SK-MEL-5 (cell line): ENCODE measurements at regions not wholly inside any gene's neighbourhood (a gene's known extent, or its start where the extent isn't known, plus 50 kb on each side); places are given as distances from the start of the nearest gene placed in this dataset.
"Not testable (repeated sequence)": the region's sequence is repeated elsewhere in the genome, so short reads cannot be mapped to it uniquely, and the experiment has no call there.

ENCODE experiments used
- DNase-seq: peaks from one replicate; pipeline ENCODE4 v3.0.0-alpha.2; 2016; ENCODE audit warnings: low read depth, low spot score
- in situ Hi-C: cut with HindIII; loops from 2 replicates; pipeline ENCODE4 v1.10.0; 2016; ENCODE audit warnings: low sequenced_read_pairs, high pct_unique_total_duplicates, low pct_unique_long_range_greater_than_20kb

DNA sequence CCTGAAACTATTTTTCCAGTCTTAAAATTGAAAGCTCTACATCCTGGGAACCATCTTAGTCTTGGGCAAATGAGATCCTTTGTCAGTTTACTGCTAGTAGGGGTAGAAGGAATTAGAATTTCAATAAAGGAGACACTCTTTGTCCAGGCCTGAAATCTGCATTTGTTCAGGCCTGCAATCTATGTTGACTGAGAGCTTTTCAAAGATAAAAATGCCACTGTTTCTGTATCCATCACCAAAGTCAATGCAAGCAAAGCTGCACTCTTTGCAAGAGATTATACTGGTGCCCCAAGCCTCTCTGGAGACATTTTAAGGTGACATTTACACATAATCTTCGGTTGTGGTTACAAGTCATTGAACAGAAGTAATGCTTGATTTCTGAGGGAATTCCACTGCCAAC is 135.7 kb downstream of the CTH start:
- in situ Hi-C loops, result no loop called here
- DNase-seq, result no peak

DNA sequence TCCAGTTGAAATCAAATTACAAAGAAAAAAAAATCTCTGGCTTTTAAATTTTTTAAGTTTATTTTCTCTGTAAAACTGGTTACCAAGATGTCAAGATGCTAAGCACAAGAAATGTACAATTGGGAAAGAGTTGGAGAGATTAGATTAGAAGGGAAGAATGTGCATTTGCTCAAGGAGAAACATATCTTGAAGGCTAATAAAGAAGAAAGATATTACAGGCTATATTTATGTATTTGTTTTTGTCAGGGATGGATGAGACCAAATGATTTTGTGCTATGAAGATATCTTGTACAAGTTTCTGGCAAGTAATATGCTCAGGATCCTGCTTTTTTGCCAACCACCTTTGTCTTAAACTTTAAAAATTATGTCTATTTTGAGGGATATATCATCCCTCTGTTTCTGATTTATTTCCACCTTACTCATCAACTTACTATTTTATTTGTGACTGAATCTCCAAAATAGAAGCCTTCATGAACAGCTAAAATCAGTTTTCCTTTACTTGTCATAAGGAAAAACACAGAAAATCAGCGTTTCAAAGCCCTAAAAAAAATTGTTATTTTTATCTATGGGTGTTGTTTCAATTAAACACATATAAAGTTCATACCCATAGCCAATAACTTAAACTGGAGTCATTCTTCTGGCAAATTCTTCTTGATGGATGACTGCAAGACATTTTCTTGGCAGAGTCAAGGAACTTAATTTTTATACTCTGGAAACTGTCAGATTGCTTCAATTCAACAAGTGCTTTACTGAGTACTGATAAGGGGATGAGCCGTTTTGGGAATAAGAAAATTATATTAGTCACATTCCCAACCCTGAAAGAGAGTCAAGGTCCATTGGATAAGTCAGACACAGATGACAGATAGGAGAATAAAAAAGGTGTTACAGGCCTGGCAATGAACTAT is 141.8 kb downstream of the CTH start:
- in situ Hi-C loops, result no loop called here

GRCh38 chr1:70553567-70553956 is 142.5 kb downstream of the CTH start:
- no peak for DNase-seq
- in situ Hi-C loops, result no loop called here

More for the DNA sequence above, 141.8 kb downstream of the CTH start:
- no peak for DNase-seq

DNA sequence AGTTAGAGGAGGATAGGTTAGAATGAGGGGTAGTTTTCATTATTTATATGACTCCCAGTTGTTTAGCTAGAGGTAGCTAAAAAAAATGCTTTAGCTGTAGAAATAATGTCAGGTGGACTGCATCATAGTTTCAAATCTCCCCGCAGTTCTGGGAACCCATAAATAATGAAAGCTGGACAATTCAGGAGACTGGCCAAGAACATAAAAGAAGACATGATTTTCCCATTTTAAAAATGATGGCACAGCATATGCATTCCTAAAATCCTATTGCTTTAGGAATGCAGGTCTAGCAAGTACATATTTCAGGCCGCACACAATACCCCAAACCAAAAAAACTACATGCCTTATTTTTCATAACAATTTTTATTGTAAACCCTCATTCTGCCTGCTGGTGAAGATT is 143.3 kb downstream of the CTH start:
- in situ Hi-C loops, result no loop called here
- DNase-seq, result no peak

GRCh38 chr1:70556541-70556940 is 145.5 kb downstream of the CTH start:
- in situ Hi-C loops, result no loop called here
- DNase-seq, result no peak

- in situ Hi-C loops, result no loop called here
- DNase-seq, result no peak
Observed at GRCh38 chr1:70567167-70567566, 156.1 kb downstream of the CTH start.

- in situ Hi-C loops, result no loop called here
- no peak for DNase-seq
Observed at GRCh38 chr1:70571191-70571590, 160.1 kb downstream of the CTH start.

DNA sequence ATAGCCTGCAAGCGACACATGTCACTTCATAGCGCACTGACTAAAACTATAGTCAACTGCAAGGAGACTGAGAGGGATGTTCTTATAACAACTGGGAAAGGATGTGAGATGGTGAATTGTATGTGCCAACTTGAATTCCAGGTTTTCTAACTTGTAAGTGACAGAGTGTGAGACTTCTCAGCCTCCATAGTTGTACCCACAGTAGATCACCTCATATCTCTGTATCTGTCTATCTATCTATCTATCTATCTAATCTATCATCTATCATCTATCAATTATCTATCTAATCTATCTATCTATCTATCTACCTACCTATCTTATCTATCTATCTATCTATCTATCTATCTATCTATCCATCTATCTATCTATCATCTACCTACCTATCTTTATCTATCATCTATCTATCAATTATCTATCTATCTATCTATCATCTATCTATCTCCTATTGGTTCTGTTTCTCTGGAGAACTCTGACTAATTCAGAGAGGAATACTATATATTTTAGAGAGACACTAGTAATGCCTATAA is 162.3 kb downstream of the CTH start:
- in situ Hi-C loops, result no loop called here
- no peak for DNase-seq

- in situ Hi-C loops, result no loop called here
- DNase-seq, result no peak
Observed at GRCh38 chr1:70581661-70582060, 170.6 kb downstream of the CTH start.

- in situ Hi-C loops, result no loop called here
- DNase-seq, result no peak
Observed at GRCh38 chr1:70583522-70583921, 172.5 kb downstream of the CTH start.

- no peak for DNase-seq
- in situ Hi-C loops, result no loop called here
Observed at GRCh38 chr1:70586046-70586445, 175.0 kb downstream of the CTH start.

DNA sequence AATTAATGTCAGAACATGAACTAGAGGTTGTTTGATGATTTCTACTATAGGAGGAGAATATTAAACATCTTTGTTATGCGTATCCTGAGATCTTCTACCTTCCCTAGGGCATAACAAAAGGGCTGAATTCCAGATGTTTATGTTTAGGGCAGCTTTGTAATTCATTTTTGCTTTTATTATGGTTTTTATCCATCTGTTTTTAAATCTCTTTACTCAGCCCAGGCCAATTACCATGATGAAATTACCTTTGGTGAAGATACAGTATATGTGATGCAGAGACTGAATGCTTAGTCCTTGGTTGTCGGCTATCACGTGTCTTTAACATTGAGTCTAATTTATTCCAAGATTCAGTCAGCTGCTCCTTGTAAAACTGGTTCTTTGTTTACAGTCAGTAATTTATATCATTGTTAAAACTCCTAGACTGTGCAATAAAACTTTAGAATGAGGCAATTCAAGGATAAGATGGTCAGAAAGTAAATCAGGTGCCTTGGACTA is 176.9 kb downstream of the CTH start:
- in situ Hi-C loops, result no loop called here
- no peak for DNase-seq

GRCh38 chr1:70593551-70593950 is 182.5 kb downstream of the CTH start:
- DNase-seq, in situ Hi-C loops: not testable (repeated sequence)

DNA sequence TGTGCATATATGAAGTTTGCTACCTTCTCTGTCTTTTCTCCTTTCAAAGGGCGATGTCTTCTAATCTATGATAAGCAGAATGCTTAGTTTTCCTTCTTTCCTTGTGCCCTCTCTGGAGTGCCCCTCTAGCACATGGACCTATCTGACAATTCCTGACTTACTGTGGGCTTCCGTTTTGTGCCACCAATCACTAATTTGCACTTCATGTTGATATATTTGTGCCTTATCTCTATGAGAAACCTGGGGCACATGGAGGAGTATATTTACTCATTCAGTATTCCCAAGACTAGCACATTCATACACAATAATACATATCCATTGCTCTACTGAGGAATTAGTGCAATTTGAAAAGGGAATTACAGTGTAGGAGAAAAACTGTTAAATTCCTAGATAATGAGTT is 197.7 kb downstream of the CTH start:
- DNase-seq, result no peak
- in situ Hi-C loops, result no loop called here

DNA sequence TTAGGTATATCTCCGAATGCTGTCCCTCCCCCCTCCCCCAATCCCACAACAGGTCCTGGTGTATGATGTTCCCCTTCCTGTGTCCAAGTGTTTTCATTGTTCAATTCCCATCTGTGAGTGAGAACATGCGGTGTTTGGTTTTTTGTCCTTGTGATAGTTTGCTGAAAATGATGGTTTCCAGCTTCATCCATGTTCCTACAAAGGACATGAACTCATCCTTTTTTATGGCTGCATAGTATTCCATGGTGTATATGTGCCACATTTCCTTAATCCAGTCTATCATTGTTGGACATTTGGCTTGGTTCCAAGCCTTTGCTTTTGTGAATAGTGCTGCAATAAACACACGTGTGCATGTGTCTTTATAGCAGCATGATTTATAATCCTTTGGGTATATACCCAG is 199.1 kb downstream of the CTH start:
- in situ Hi-C loops, result not testable (repeated sequence)

DNA sequence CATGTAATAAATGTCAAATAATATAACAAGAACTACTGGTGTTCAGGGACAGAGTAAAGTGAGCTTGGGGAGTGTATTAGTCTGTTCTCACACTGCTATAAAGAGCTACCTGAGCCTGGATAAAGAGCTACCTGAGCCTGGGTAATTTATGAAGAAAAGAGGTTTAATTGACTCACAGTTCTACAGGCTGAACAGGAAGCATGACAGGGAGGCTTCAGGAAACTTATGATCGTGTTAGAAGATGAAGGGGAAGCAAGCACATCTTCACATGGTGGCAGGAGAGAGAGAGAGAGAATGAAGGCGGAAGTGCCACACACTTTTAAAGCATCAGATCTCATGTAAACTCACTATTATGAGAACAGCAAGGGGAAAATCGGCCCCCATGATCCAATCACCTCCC is 205.9 kb downstream of the CTH start:
- no peak for DNase-seq
- in situ Hi-C loops, result no loop called here

More for the DNA sequence above, 199.1 kb downstream of the CTH start:
- DNase-seq, result not testable (repeated sequence)

DNA sequence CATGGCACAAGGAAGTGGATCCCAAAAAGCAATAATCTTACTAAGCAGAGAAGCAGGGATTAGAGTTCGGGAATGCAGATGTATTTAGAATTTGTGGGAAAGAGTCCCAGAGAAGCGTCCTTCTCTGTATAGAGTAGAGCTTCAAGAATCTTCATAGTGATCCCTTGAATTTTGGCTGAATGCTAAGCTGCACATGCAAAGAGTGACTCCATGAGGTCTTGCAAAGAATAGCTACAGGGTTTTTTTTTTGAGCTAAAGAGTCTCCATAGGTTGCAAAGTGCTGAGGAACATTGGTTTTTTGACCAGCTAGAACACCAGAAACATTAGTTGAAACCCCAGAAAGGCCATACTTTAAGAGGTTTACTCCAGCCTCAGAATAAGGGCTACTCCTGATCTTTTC is 206.7 kb downstream of the CTH start:
- in situ Hi-C loops, result no loop called here
- peak; percentile 7 for DNase-seq

- no peak for DNase-seq
- in situ Hi-C loops, result no loop called here
Observed at GRCh38 chr1:70627910-70628309, 216.8 kb downstream of the CTH start.

DNA sequence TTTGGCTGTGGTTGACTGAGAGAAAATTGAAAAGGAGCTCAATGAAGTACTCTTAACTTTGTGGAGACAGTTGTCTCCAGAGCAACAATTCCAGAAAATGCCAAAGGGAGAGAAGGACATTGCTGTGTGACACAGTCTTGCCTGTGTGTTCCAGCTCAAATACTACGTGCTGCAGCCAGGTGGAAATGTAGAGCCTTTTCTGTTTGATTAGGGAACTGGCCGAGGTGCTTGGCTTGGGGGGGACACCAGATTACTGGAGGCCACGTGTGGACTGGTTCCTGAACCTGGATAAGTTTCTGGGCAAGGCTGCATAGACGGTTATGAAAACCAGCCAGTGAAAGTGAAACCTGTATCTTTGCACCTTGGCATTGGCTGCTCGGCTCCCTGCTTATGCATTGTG is 217.9 kb downstream of the CTH start:
- in situ Hi-C loops, result no loop called here
- no peak for DNase-seq
